ENCODE measurements at regions not wholly inside any gene's neighbourhood (a gene's known extent, or its start where the extent isn't known, plus 50 kb on each side); places are given as distances from the start of the nearest gene placed in this dataset.

- Histone ChIP-seq H3K27ac (ENCODE audit: low read length) (no peak overlapping the region), H3K4me3 (ENCODE audit: low read depth in 2 of 2, low read length in 2 of 2) (no peak overlapping the region), H3K9me3 (ENCODE audit: control insufficient read depth, insufficient read depth, low read depth, low read length) (no peaks in the 10 kb centered on the region), H3K27me3 (ENCODE audit: control insufficient read depth, insufficient read depth, low read length) (no peaks in the 10 kb centered on the region), H3K4me1 (ENCODE audit: control insufficient read depth, insufficient read depth, low read length) (no peaks in the 10 kb centered on the region), H3K36me3 (ENCODE audit: control insufficient read depth, insufficient read depth, low read length) (no peaks in the 10 kb centered on the region)
- POLR2A ChIA-PET, result no interaction called here
- BruUV-seq (replicated peaks), result no TSS peak
- DNase-seq (ENCODE audit: low read depth, low spot score), result no peak
- TF ChIP-seq POLR2AphosphoS5 (IDR thresholded peaks at IDR 0.05; ENCODE audit: low read depth, low read length) (no peak), SIN3A (IDR thresholded peaks at IDR 0.05; ENCODE audit: borderline replicate concordance, insufficient read depth, low read depth, low read length) (no peak), CTCF (IDR thresholded peaks at IDR 0.05) (no peak), TCF7L2 (IDR thresholded peaks at IDR 0.05; ENCODE audit: low read depth, low read length) (no peak), REST (IDR thresholded peaks at IDR 0.05; ENCODE audit: insufficient read depth in 1 of 2, low read depth in 2 of 2, low read length in 1 of 2) (no peak)
- CTCF ChIA-PET, result no interaction called here
- in situ Hi-C loops (cut with HindIII; ENCODE audit: low pct_unique_long_range_greater_than_20kb, low sequenced_read_pairs) (no loop called here), intact Hi-C loops (cut with micrococcal nuclease; ENCODE audit: unreplicated experiment) (no loop called here)
- no peak for ATAC-seq
Observed at GRCh38 chr4:120403296-120403695, 336.6 kb upstream of the MAD2L1 start.

GRCh38 chr4:120400441-120400840, 333.8 kb upstream of the MAD2L1 start:
- DNase-seq (ENCODE audit: low read depth, low spot score), result no peak
- H3K36me3 ChIP-seq (ENCODE audit: control insufficient read depth, insufficient read depth, low read length), result no peaks in the 10 kb centered on the region
- no peak for TF ChIP-seq CTCF (IDR thresholded peaks at IDR 0.05)
- no peak overlapping the region for H3K27ac ChIP-seq (ENCODE audit: low read length)
- ChIA-PET CTCF (no interaction called here), POLR2A (no interaction called here)
- no peak overlapping the region for H3K4me3 ChIP-seq (ENCODE audit: low read depth in 2 of 2, low read length in 2 of 2)
- BruUV-seq (replicated peaks), result no TSS peak
- H3K4me1 ChIP-seq (ENCODE audit: control insufficient read depth, insufficient read depth, low read length), result no peaks in the 10 kb centered on the region
- in situ Hi-C loops (cut with HindIII; ENCODE audit: low pct_unique_long_range_greater_than_20kb, low sequenced_read_pairs), result no loop called here
- no peaks in the 10 kb centered on the region for H3K27me3 ChIP-seq (ENCODE audit: control insufficient read depth, insufficient read depth, low read length)
- no peaks in the 10 kb centered on the region for H3K9me3 ChIP-seq (ENCODE audit: control insufficient read depth, insufficient read depth, low read depth, low read length)
- intact Hi-C loops (cut with micrococcal nuclease; ENCODE audit: unreplicated experiment), result no loop called here
- no peak for ATAC-seq

- ChIA-PET POLR2A (no interaction called here), CTCF (no interaction called here)
- intact Hi-C loops (cut with micrococcal nuclease; ENCODE audit: unreplicated experiment) (no loop called here), in situ Hi-C loops (cut with HindIII; ENCODE audit: low pct_unique_long_range_greater_than_20kb, low sequenced_read_pairs) (no loop called here)
- H3K4me3 ChIP-seq (ENCODE audit: low read depth in 2 of 2, low read length in 2 of 2), result no peak overlapping the region
- H3K27ac ChIP-seq (ENCODE audit: low read length), result no peak overlapping the region
- H3K27me3 ChIP-seq (ENCODE audit: control insufficient read depth, insufficient read depth, low read length), result no peaks in the 10 kb centered on the region
- no peak for TF ChIP-seq REST (IDR thresholded peaks at IDR 0.05; ENCODE audit: insufficient read depth in 1 of 2, low read depth in 2 of 2, low read length in 1 of 2)
- TF ChIP-seq TCF7L2 (IDR thresholded peaks at IDR 0.05; ENCODE audit: low read depth, low read length), result no peak
- no peak for TF ChIP-seq POLR2AphosphoS5 (IDR thresholded peaks at IDR 0.05; ENCODE audit: low read depth, low read length)
- TF ChIP-seq SIN3A (IDR thresholded peaks at IDR 0.05; ENCODE audit: borderline replicate concordance, insufficient read depth, low read depth, low read length), result no peak
- no peak for TF ChIP-seq CTCF (IDR thresholded peaks at IDR 0.05)
- no peaks in the 10 kb centered on the region for H3K4me1 ChIP-seq (ENCODE audit: control insufficient read depth, insufficient read depth, low read length)
- BruUV-seq (replicated peaks), result no TSS peak
- no peaks in the 10 kb centered on the region for H3K9me3 ChIP-seq (ENCODE audit: control insufficient read depth, insufficient read depth, low read depth, low read length)
- ATAC-seq (no peak), DNase-seq (ENCODE audit: low read depth, low spot score) (no peak)
- H3K36me3 ChIP-seq (ENCODE audit: control insufficient read depth, insufficient read depth, low read length), result no peaks in the 10 kb centered on the region
Observed at GRCh38 chr4:120399826-120400225, 333.2 kb upstream of the MAD2L1 start.

Measured in Panc1 (cell line).